ENCODE measurements at regions not wholly inside any gene's neighbourhood (a gene's known extent, or its start where the extent isn't known, plus 50 kb on each side); places are given as distances from the start of the nearest gene placed in this dataset.

DNA sequence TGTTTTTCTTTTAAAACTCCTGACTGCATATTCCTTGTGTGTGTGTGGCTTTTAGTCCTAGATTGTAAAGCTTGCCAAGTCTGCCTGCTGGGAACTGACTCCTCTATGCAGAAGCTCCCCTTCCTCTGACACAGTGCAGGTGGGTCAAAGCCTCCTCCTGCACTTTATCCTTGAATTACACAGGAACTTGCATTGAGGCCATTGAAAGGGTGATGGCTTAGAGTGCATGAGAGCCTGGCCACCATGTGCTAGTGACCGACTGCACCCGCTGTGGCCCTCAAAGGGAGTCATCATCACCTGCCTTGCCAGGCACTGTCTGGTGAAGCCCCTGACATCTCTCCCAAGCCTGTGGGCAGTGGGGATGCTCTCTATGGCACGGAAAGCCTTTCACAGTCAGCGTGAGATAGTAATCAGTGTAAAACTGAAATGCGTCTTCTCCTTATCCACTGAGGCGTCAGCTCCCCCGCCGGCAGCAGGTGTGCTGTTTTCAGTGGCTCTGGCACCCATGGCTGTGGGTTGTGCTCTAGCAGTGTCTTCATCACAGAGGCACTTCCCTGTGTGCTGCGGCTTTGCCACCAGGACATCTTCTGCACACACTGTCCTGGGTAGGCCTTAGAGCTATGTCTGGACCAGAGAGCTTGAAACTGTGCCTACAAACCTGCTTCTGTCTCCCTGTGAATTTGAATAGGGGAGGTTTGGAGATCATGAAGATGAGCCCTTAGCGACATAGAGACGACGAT, 87.9 kb downstream of the THBS2 start:
- Histone ChIP-seq H3K4me3 (no peak overlapping the region), H4K20me1 (no peaks in the 10 kb centered on the region), H3K27ac (no peak overlapping the region), H3K4me2 (no peak overlapping the region), H3K9ac (no peak overlapping the region), H3K4me1 (peaks cover 0 to 26% (median 9%) of the 10 kb centered on the region in 10 experiments; a peak in 11 of 20 replicates), H3K27me3 (no peaks in the 10 kb centered on the region), H3K36me3 (no peaks in the 10 kb centered on the region), H3K9me3 (replicated peaks in 1 of 11) (peaks cover 0 to 6% (median 0%) of the 10 kb centered on the region in 11 experiments; a peak in 3 of 22 replicates)
- no peak for TF ChIP-seq Cebpa-rat (IDR thresholded peaks at IDR 0.05)

DNA sequence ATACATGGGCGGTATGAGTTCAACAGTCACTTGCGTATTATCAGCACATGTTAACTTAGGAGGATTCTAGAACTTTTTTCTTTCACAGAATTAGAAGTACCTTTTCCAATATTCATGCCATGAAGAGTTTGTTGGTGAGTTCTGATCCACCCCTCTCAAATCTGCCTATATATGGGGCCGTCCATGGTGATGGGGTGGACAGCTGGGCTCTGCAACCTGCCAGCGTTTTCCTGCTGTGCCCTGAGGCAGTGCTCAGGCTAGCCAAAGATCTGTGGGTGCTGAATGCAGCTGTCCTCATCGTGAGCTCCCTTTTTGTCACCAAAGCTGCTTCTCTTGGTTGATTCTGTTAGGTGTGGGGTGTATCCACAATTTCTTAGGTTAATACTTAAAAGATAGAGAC, 88.7 kb downstream of the THBS2 start:
- Histone ChIP-seq H3K9me3 (replicated peaks in 1 of 11) (peaks cover 0 to 6% (median 0%) of the 10 kb centered on the region in 11 experiments; a peak in 3 of 22 replicates), H3K9ac (no peak overlapping the region), H3K27me3 (no peaks in the 10 kb centered on the region), H3K4me2 (no peak overlapping the region), H4K20me1 (no peaks in the 10 kb centered on the region), H3K4me1 (peaks cover 0 to 26% (median 9%) of the 10 kb centered on the region in 10 experiments; a peak in 11 of 20 replicates), H3K27ac (no peak overlapping the region), H3K4me3 (no peak overlapping the region), H3K36me3 (no peaks in the 10 kb centered on the region)
- no peak for TF ChIP-seq Cebpa-rat (IDR thresholded peaks at IDR 0.05)

DNA sequence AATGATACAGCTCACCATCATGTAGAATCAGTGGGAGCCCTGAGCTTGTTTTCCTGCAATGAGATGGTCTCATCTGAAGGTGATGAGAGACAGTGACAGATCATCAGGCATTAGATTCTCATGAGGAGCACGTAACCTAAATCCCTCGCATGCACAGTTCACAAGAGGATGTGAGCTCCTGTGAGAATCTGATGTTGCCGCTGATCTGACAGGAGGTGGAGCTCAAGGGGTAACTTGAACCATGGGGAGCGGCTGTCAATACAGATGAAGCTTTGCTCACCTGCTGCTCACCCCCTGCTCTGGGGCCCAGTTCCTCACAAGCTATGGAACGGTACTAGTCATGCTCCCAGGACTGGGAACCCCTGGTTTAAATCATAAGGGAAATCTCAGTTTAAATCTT, 89.2 kb downstream of the THBS2 start:
- Histone ChIP-seq H3K36me3 (no peaks in the 10 kb centered on the region), H3K27me3 (no peaks in the 10 kb centered on the region), H3K4me1 (peaks cover 0 to 26% (median 9%) of the 10 kb centered on the region in 10 experiments; a peak in 11 of 20 replicates), H3K9me3 (replicated peaks in 1 of 11) (peaks cover 0 to 6% (median 0%) of the 10 kb centered on the region in 11 experiments; a peak in 3 of 22 replicates), H3K9ac (no peak overlapping the region), H3K4me3 (no peak overlapping the region), H4K20me1 (no peaks in the 10 kb centered on the region), H3K27ac (no peak overlapping the region), H3K4me2 (no peak overlapping the region; a peak in 1 of 22 replicates)
- no peak for TF ChIP-seq Cebpa-rat (IDR thresholded peaks at IDR 0.05)

DNA sequence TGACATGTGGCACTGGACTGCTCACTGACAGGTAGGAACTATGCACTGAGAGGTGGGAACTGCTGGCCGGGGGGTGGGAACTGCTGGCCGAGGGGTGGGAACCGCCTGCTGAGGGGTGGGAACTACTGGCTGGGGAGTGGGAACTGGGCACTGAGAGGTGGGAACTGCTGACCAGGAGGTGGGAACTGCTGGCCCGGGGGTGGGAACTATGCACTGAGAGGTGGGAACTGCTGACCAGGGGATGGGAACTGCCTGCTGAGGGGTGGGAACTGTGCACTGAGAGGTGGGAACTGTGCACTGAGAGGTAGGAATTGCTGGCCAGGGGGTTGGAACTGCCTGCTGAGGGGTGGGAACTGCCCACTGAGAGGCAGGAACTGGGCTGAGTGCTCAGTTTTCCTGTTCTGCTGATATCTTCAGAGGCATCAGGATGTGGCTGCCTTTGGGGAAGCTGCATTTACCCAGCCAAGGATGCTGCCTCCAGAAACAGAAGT, 90.2 kb downstream of the THBS2 start:
- TF ChIP-seq Cebpa-rat (IDR thresholded peaks at IDR 0.05), result no peak
- H3K4me3 ChIP-seq, result no peak overlapping the region
- H3K4me1 ChIP-seq, result peaks cover 0 to 26% (median 9%) of the 10 kb centered on the region in 10 experiments; a peak in 11 of 20 replicates
- H3K36me3 ChIP-seq, result no peaks in the 10 kb centered on the region
- no peaks in the 10 kb centered on the region for H4K20me1 ChIP-seq
- H3K4me2 ChIP-seq, result peak overlapping the region in 7 of 11 experiments; percentile 2 to 30 (median 17); a peak in 7 of 22 replicates
- H3K9ac ChIP-seq, result no peak overlapping the region
- H3K27me3 ChIP-seq, result no peaks in the 10 kb centered on the region
- no peak overlapping the region for H3K27ac ChIP-seq
- peaks cover 0 to 6% (median 0%) of the 10 kb centered on the region in 11 experiments; a peak in 3 of 22 replicates for H3K9me3 ChIP-seq (replicated peaks in 1 of 11)

DNA sequence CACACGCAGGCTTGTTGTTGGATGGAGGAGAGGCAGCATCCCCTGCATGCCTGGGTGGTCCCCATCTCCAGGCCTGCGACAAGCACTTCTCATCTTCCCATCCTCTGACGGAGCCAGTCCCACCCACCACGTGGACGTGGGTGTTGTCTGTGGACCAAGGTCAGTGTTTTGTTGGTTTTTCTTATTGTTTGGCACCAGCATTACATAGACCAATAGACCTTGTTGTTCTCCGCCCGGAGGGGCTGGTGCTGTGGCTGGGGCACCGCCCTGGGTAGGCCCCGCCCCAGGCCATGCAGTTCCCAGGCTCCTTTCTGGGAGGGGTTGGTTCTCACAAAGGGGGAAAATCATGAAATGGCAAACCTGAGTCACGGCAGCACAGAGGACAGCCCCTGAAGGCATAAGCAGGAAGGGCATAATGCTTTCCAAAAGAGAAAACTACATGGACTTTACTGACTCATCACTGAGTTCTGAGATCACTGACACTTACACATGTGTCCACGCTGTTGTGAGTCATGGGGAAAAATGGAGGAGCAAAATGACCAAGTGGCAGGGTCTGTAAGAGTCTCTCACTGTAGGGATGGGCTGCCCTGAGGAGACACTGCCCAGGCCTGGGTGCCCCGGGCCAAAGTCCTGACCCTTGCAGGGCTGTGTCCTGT, 90.8 kb downstream of the THBS2 start:
- H4K20me1 ChIP-seq, result no peaks in the 10 kb centered on the region
- H3K27me3 ChIP-seq, result no peaks in the 10 kb centered on the region
- no peaks in the 10 kb centered on the region for H3K36me3 ChIP-seq
- peak overlapping the region in 2 of 11 experiments; percentile 17 to 18; a peak in 3 of 22 replicates for H3K4me2 ChIP-seq
- H3K4me1 ChIP-seq, result peaks cover 0 to 26% (median 9%) of the 10 kb centered on the region in 10 experiments; a peak in 11 of 20 replicates
- no peak overlapping the region for H3K9ac ChIP-seq
- TF ChIP-seq Cebpa-rat (IDR thresholded peaks at IDR 0.05), result no peak
- no peak overlapping the region for H3K27ac ChIP-seq
- peaks cover 0 to 6% (median 0%) of the 10 kb centered on the region in 11 experiments; a peak in 3 of 22 replicates for H3K9me3 ChIP-seq (replicated peaks in 1 of 11)
- H3K4me3 ChIP-seq, result no peak overlapping the region

DNA sequence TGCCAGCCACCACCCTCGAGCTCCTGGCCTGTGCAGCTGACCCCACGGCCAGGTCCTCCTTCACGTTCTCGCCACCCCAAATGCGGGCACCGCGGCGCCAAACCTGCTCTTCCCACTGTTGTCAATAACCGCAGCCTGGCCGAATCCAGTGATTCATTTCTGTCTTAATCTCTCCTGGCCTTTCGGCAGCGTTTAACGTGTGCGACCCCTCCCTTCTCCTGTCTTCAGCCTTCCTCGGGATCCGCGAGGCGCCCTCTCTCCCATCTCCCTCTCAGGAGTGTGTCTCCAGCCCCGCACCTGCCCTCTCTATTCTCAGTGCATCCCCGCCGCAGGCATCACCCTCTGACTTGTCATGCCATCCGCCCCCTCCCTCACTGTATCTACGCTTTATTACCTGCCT, 91.4 kb downstream of the THBS2 start:
- Histone ChIP-seq H3K4me3 (no peak overlapping the region), H3K36me3 (no peaks in the 10 kb centered on the region), H3K9ac (no peak overlapping the region), H3K4me2 (no peak overlapping the region; a peak in 1 of 22 replicates), H3K4me1 (peaks cover 0 to 26% (median 9%) of the 10 kb centered on the region in 10 experiments; a peak in 11 of 20 replicates), H4K20me1 (no peaks in the 10 kb centered on the region), H3K27me3 (no peaks in the 10 kb centered on the region), H3K9me3 (replicated peaks in 1 of 11) (peaks cover 0 to 6% (median 0%) of the 10 kb centered on the region in 11 experiments; a peak in 3 of 22 replicates), H3K27ac (no peak overlapping the region)
- no peak for TF ChIP-seq Cebpa-rat (IDR thresholded peaks at IDR 0.05)

DNA sequence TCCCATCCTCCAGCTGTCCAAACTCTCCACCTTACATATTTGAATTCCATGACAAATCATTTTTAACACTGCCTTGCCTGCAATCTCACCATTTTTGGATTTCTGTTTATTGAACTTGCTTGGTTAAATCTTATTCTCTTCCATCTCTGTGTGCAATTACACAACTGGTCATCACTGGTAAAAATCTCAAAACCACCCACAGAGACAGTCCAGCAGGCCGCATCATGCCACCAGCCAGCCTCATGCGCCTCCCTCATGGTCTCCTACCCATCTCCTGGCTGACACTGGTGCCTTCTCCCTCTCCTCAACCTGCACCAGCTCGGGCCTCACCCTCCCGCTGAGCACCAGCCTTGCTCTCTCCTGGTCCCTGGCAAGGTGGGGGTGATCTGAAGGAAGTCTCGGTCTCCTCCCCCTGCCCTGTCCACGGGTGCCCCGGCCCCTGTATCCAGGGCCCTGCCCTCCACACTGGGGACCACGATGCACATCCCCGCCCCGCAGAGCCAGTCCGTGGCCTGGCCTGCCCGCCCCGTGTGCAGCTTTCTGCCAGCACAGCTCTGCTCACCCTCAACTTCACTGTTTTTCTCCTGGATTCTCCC, 92.0 kb downstream of the THBS2 start:
- Histone ChIP-seq H3K4me2 (no peak overlapping the region), H3K4me1 (peaks cover 0 to 26% (median 9%) of the 10 kb centered on the region in 10 experiments; a peak in 11 of 20 replicates), H3K9ac (no peak overlapping the region), H3K4me3 (no peak overlapping the region), H3K9me3 (replicated peaks in 1 of 11) (peaks cover 0 to 6% (median 0%) of the 10 kb centered on the region in 11 experiments; a peak in 3 of 22 replicates), H3K27me3 (no peaks in the 10 kb centered on the region), H3K27ac (no peak overlapping the region), H3K36me3 (no peaks in the 10 kb centered on the region), H4K20me1 (no peaks in the 10 kb centered on the region)
- no peak for TF ChIP-seq Cebpa-rat (IDR thresholded peaks at IDR 0.05)

DNA sequence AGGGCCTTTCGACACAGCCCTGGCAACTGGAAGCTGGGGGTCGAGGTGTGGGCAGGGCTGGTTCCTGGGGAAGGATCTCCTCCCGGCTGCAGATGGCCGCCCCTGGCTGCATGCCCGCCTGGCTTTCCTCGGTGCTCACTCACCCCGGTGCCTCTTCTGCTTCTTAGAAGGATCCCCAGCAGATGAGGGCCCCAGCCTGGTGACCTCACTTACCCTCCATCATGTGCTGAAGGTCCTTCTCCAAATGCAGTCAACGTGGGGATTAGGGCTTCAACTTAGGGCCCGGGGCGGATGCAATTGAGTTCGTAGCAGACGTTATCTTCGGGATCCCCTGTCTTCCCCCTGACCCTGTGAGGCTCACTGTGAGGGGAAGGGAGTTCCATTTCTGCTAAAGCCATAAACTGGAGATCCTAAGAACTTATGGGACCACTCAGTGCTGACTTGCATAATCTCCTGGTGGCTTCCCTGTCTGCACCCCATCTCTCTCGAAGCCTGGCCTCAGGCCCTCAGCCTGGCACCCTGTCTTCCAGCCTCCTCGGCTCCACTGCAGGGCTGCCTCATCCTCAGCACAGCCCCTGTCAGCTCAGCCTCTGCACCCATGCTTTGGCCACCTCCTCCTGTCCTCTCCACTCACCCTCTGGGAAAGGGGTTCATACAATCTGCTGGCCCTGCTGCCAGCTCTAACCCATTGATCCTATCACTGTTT, 92.6 kb downstream of the THBS2 start:
- H3K27ac ChIP-seq, result no peak overlapping the region
- H3K4me2 ChIP-seq, result peak overlapping the region in 1 of 11 experiments; percentile 15; a peak in 1 of 22 replicates
- no peaks in the 10 kb centered on the region for H3K27me3 ChIP-seq
- peaks cover 0 to 26% (median 9%) of the 10 kb centered on the region in 10 experiments; a peak in 11 of 20 replicates for H3K4me1 ChIP-seq
- TF ChIP-seq Cebpa-rat (IDR thresholded peaks at IDR 0.05), result no peak; a peak in 1 of 22 replicates
- no peaks in the 10 kb centered on the region for H3K36me3 ChIP-seq
- H3K9ac ChIP-seq, result no peak overlapping the region
- H4K20me1 ChIP-seq, result no peaks in the 10 kb centered on the region
- H3K4me3 ChIP-seq, result no peak overlapping the region
- peaks cover 0 to 6% (median 0%) of the 10 kb centered on the region in 11 experiments; a peak in 3 of 22 replicates for H3K9me3 ChIP-seq (replicated peaks in 1 of 11)

Data from BLaER1 treated with 17β-estradiol and CSF1 and Interleukin-3, amounts not matched to agents 10 nM and 100 nM (cell line).